Fibroblast of villous mesenchyme (primary cell): ENCODE measurements at regions not wholly inside any gene's neighbourhood (a gene's known extent, or its start where the extent isn't known, plus 50 kb on each side); places are given as distances from the start of the nearest gene placed in this dataset.

Source experiments
- DNase-seq: peaks from one replicate; pipeline ENCODE4 v3.0.0-alpha.2; 2010; ENCODE audit warnings: low read depth
- H3K4me3 ChIP-seq: 2 replicates; pipeline ENCODE4 v1.5.1; 2011; ENCODE audit warnings: low read depth, mild to moderate bottlenecking, low read length
- CTCF ChIP-seq: IDR thresholded peaks from 2 replicates; pipeline ENCODE4 v1.5.1; 2012; ENCODE audit warnings: low read depth, mild to moderate bottlenecking, low read length; ENCODE audit not compliant: insufficient read depth

- DNase-seq: no peak
- no peak for TF ChIP-seq CTCF
- H3K4me3 ChIP-seq: no peak overlapping the region
These were observed 658.7 kb upstream of the EPHA5 start for GRCh38 chr4:66328803-66329574.

GRCh38 chr4:66307641-66308438 is 637.6 kb upstream of the EPHA5 start:
- DNase-seq: no peak
- no peak for TF ChIP-seq CTCF
- no peak overlapping the region for H3K4me3 ChIP-seq

- H3K4me3 ChIP-seq: no peak overlapping the region
- no peak for TF ChIP-seq CTCF
- DNase-seq: no peak
These were observed 630.1 kb upstream of the EPHA5 start for GRCh38 chr4:66300336-66300934.

- TF ChIP-seq CTCF: no peak
- no peak for DNase-seq
- H3K4me3 ChIP-seq: no peak overlapping the region
These were observed 628.3 kb upstream of the EPHA5 start for GRCh38 chr4:66298569-66298968.

- no peak for TF ChIP-seq CTCF
- no peak for DNase-seq
- H3K4me3 ChIP-seq: no peak overlapping the region
These were observed 627.4 kb upstream of the EPHA5 start for GRCh38 chr4:66297703-66298102.

- DNase-seq: no peak
- no peak for TF ChIP-seq CTCF
- H3K4me3 ChIP-seq: no peak overlapping the region
These were observed 624.3 kb upstream of the EPHA5 start for GRCh38 chr4:66294638-66295037.
